Endothelial cell of umbilical vein (primary cell): ENCODE measurements at regions not wholly inside any gene's neighbourhood (a gene's known extent, or its start where the extent isn't known, plus 50 kb on each side); places are given as distances from the start of the nearest gene placed in this dataset.

Source experiments
- BruUV-seq: library from RNA; stranded (reverse); fragments of 400-500 nt; replicated peaks from 2 replicates; lab custom pipeline; 2021; lab: Mats Ljungman, UMichigan
- CTCF ChIA-PET: fragments of 300-600, 350-600 bp; sonication (Branson Sonifier 250); formaldehyde crosslinking; loops from one replicate; lab custom pipeline; 2021; ENCODE audit warnings: antibody characterized with exemption, inconsistent platforms; lab: Charles Lee
- POLR2A ChIA-PET: fragments of 300-600, 350-600 bp; sonication (Branson Sonifier 250); formaldehyde crosslinking; loops from one replicate; lab custom pipeline; 2021; ENCODE audit warnings: antibody characterized with exemption, inconsistent platforms; lab: Charles Lee
- DNase-seq: peaks from one replicate; pipeline ENCODE4 v3.0.0-alpha.2; 2011; ENCODE audit warnings: low read depth, low spot score
- FAIRE-seq: peaks from 2 replicates; lab custom pipeline; 2011; peaks lifted over from hg19 to GRCh38; lab: Jason Lieb, UNC
- H2AFZ ChIP-seq: 2 replicates; pipeline ENCODE4 v1.6.0; 2012; ENCODE audit warnings: low read depth, low read length, control low read depth, inconsistent platforms
- H3K27ac ChIP-seq: 2 replicates; pipeline ENCODE4 v1.5.1; 2011; ENCODE audit warnings: low read depth, mild to moderate bottlenecking, control low read depth, low read length, moderate library complexity; ENCODE audit not compliant: insufficient read depth
- H3K27me3 ChIP-seq, 2 experiments: 2 replicates each; pipeline versions ENCODE4 v1.6.0 to v1.6.1; 2011; ENCODE audit warnings: low read length in 2 of 2, mixed read lengths in 1 of 2; ENCODE audit not compliant: control insufficient read depth in 2 of 2, insufficient read depth in 2 of 2
- H3K36me3 ChIP-seq, 2 experiments: 2 replicates in 1 of 2; 3 replicates in 1 of 2; pipeline ENCODE4 v1.5.1; 2011; ENCODE audit warnings: low read length in 2 of 2, mild to moderate bottlenecking in 1 of 2, moderate library complexity in 1 of 2; ENCODE audit not compliant: control insufficient read depth in 2 of 2, insufficient read depth in 2 of 2; ENCODE audit errors: extremely low read depth in 1 of 2
- H3K4me1 ChIP-seq: 3 replicates; pipeline ENCODE4 v1.5.1; 2011; ENCODE audit warnings: mild to moderate bottlenecking, low read length; ENCODE audit not compliant: control insufficient read depth, insufficient read depth; ENCODE audit errors: extremely low read depth
- H3K4me2 ChIP-seq: 2 replicates; pipeline ENCODE4 v1.6.1; 2011; ENCODE audit warnings: low read length, control low read depth, mixed read lengths; ENCODE audit not compliant: insufficient read depth
- H3K4me3 ChIP-seq, 3 experiments: fragments of 200-600 bp in 1 of 3; sonication (generic), shearing (Covaris generic) in 1 of 3; replicated peaks in 1 of 3; 2 replicates each; pipeline ENCODE4 v1.5.1; 2011 to 2016; ENCODE audit warnings: control low read depth in 3 of 3, low read length in 3 of 3, mild to moderate bottlenecking in 2 of 3, inconsistent platforms in 1 of 3, low read depth in 1 of 3, moderate library complexity in 1 of 3; ENCODE audit not compliant: insufficient read depth in 1 of 3
- H3K79me2 ChIP-seq: 2 replicates; pipeline ENCODE4 v1.6.0; 2012; ENCODE audit warnings: low read length, inconsistent platforms; ENCODE audit not compliant: control insufficient read depth, insufficient read depth
- H3K9ac ChIP-seq: replicated peaks from 2 replicates; pipeline ENCODE3; 2011; ENCODE audit warnings: low read length, control low read depth; ENCODE audit not compliant: insufficient read depth; ENCODE audit errors: extremely low read depth
- H3K9me1 ChIP-seq: replicated peaks from 3 replicates; pipeline ENCODE4 v1.6.0; 2011; ENCODE audit warnings: mild to moderate bottlenecking, low read length; ENCODE audit not compliant: control insufficient read depth, insufficient read depth; ENCODE audit errors: extremely low read depth
- H3K9me3 ChIP-seq: replicated peaks from 2 replicates; pipeline ENCODE4 v1.5.1; 2012; ENCODE audit warnings: low read length, inconsistent platforms; ENCODE audit not compliant: control insufficient read depth, insufficient read depth
- H4K20me1 ChIP-seq: replicated peaks from 2 replicates; pipeline ENCODE3; 2011; ENCODE audit warnings: mild to moderate bottlenecking, low read length; ENCODE audit not compliant: control insufficient read depth, insufficient read depth; ENCODE audit errors: extremely low read depth
- CTCF ChIP-seq, 2 donors: IDR thresholded peaks; 1 replicate in 1 of 2; 2 replicates in 1 of 2; pipeline ENCODE4 v1.5.1; 2011; ENCODE audit warnings: low read length in 2 of 2, mild to moderate bottlenecking in 2 of 2, moderate library complexity in 2 of 2, control low read depth in 1 of 2, inconsistent platforms in 1 of 2, low read depth in 1 of 2; ENCODE audit not compliant: insufficient read depth in 1 of 2; ENCODE audit errors: extremely low read depth in 1 of 2
- FOS ChIP-seq: IDR thresholded peaks from 2 replicates; pipeline ENCODE4 v1.6.1; 2011; ENCODE audit warnings: mild to moderate bottlenecking, low read length, moderate library complexity, borderline replicate concordance; ENCODE audit not compliant: insufficient read depth
- GATA2 ChIP-seq: IDR thresholded peaks from 2 replicates; pipeline ENCODE4 v1.7.0; 2011; ENCODE audit warnings: low read depth, mild to moderate bottlenecking, moderate library complexity, mixed read lengths, low read length; ENCODE audit not compliant: insufficient read length, insufficient read depth
- JUN ChIP-seq: IDR thresholded peaks from 2 replicates; pipeline ENCODE4 v1.6.1; 2011; ENCODE audit warnings: borderline replicate concordance, low read depth; ENCODE audit not compliant: insufficient read length, insufficient read depth
- MAX ChIP-seq: IDR thresholded peaks from 2 replicates; pipeline ENCODE4 v1.6.1; 2011; ENCODE audit not compliant: insufficient read depth, insufficient read length
- POLR2A ChIP-seq: IDR thresholded peaks from 2 replicates; pipeline ENCODE4 v1.6.1; 2012; ENCODE audit warnings: low read depth, mild to moderate bottlenecking, control low read depth, low read length
- POLR2AphosphoS5 ChIP-seq: IDR thresholded peaks from 2 replicates; pipeline ENCODE4 v1.6.1; 2012; ENCODE audit warnings: low read depth, mild to moderate bottlenecking, control low read depth, low read length, moderate library complexity; ENCODE audit not compliant: insufficient read depth
- dilution Hi-C: fragments of 300-500 bp; cut with MboI; formaldehyde crosslinking; loops from one replicate; pipeline ENCODE4 v1.15.0; 2019; ENCODE audit warnings: low sequenced_read_pairs; ENCODE audit not compliant: extremely low pct_ligation_motif_present
- intact Hi-C: fragments of 100-400 bp; cut with micrococcal nuclease; formaldehyde crosslinking; loops from one replicate; pipeline ENCODE4 v1.10.0; 2022

GRCh38 chr7:68414631-68415425 is 1183.4 kb upstream of the AUTS2 start:
- Histone ChIP-seq H3K9me1 (no peaks in the 10 kb centered on the region), H3K9me3 (peaks cover 2% of the 10 kb centered on the region), H3K36me3 (no peaks in the 10 kb centered on the region), H3K4me3 (no peak overlapping the region), H4K20me1 (no peaks in the 10 kb centered on the region), H3K27ac (no peak overlapping the region), H3K9ac (no peak overlapping the region), H3K27me3 (no peaks in the 10 kb centered on the region), H3K79me2 (no peaks in the 10 kb centered on the region), H3K4me1 (no peaks in the 10 kb centered on the region), H3K4me2 (no peak overlapping the region), H2AFZ (no peak overlapping the region)
- CTCF ChIA-PET, result no interaction called here
- no peak for FAIRE-seq
- TF ChIP-seq POLR2A (no peak), GATA2 (no peak), FOS (no peak), MAX (no peak), JUN (no peak), CTCF (IDR thresholded peaks at IDR 0.05; ENCODE audit: extremely low read depth in 1 of 2, insufficient read depth in 1 of 2, low read depth in 1 of 2, low read length in 2 of 2) (no peak), POLR2AphosphoS5 (no peak)
- BruUV-seq, result no TSS peak
- POLR2A ChIA-PET, result no interaction called here
- dilution Hi-C loops, result no loop called here
- no peak for DNase-seq
- intact Hi-C loops, result no loop called here
